HG02610 (cell line): ENCODE measurements at regions not wholly inside any gene's neighbourhood (a gene's known extent, or its start where the extent isn't known, plus 50 kb on each side); places are given as distances from the start of the nearest gene placed in this dataset.
A peak's percentile ranks its signal among the peaks of the same experiment; 100 is the strongest.
"Not testable (repeated sequence)": the region's sequence is repeated elsewhere in the genome, so short reads cannot be mapped to it uniquely, and the experiment has no call there.

Source experiments
- ATAC-seq: cut with Tn5 transposase; IDR thresholded peaks from one replicate; pipeline ENCODE4 v1.9.1; 2021; ENCODE audit warnings: mild to moderate bottlenecking, moderate library complexity; ENCODE audit not compliant: unreplicated experiment

- no peak for ATAC-seq
Observed at GRCh38 chr7:49438281-49438680, 335.2 kb upstream of the VWC2 start.

GRCh38 chr7:49443515-49443914 is 329.9 kb upstream of the VWC2 start:
- no peak for ATAC-seq

- no peak for ATAC-seq
Observed at GRCh38 chr7:49453486-49453885, 320.0 kb upstream of the VWC2 start.

GRCh38 chr7:49479441-49479840 is 294.0 kb upstream of the VWC2 start:
- ATAC-seq = no peak

- no peak for ATAC-seq
Observed at GRCh38 chr7:49479936-49480544, 293.4 kb upstream of the VWC2 start.

GRCh38 chr7:49481075-49481474 is 292.4 kb upstream of the VWC2 start:
- ATAC-seq = no peak

GRCh38 chr7:49483142-49483541 is 290.3 kb upstream of the VWC2 start:
- peak; percentile 64 for ATAC-seq

- ATAC-seq = no peak
Observed at GRCh38 chr7:49486974-49487829, 286.2 kb upstream of the VWC2 start.

- ATAC-seq = no peak
Observed at GRCh38 chr7:49487830-49488140, 285.7 kb upstream of the VWC2 start.

- ATAC-seq = no peak
Observed at GRCh38 chr7:49488573-49488972, 284.9 kb upstream of the VWC2 start.

- peak; percentile 58 for ATAC-seq
Observed at GRCh38 chr7:49497471-49497870, 276.0 kb upstream of the VWC2 start.

- no peak for ATAC-seq
Observed at GRCh38 chr7:49500741-49501140, 272.7 kb upstream of the VWC2 start.

- ATAC-seq = not testable (repeated sequence)
Observed at GRCh38 chr7:49507206-49507605, 266.2 kb upstream of the VWC2 start.

GRCh38 chr7:49513911-49514310 is 259.5 kb upstream of the VWC2 start:
- ATAC-seq = no peak

GRCh38 chr7:49520951-49521350 is 252.5 kb upstream of the VWC2 start:
- ATAC-seq = no peak

- ATAC-seq = no peak
Observed at GRCh38 chr7:49522111-49522510, 251.3 kb upstream of the VWC2 start.

- ATAC-seq = no peak
Observed at GRCh38 chr7:49523870-49524269, 249.6 kb upstream of the VWC2 start.

- no peak for ATAC-seq
Observed at GRCh38 chr7:49527182-49527581, 246.3 kb upstream of the VWC2 start.

- no peak for ATAC-seq
Observed at GRCh38 chr7:49530481-49530880, 243.0 kb upstream of the VWC2 start.

GRCh38 chr7:49563693-49564378 is 209.6 kb upstream of the VWC2 start:
- peak; percentile 33 for ATAC-seq

GRCh38 chr7:49564379-49564714 is 209.1 kb upstream of the VWC2 start:
- ATAC-seq = peak; percentile 89

- no peak for ATAC-seq
Observed at GRCh38 chr7:49577576-49577975, 195.9 kb upstream of the VWC2 start.
